NT2/D1 (cell line): ENCODE measurements at regions not wholly inside any gene's neighbourhood (a gene's known extent, or its start where the extent isn't known, plus 50 kb on each side); places are given as distances from the start of the nearest gene placed in this dataset.

Experiments used
- YY1 ChIP-seq: IDR thresholded peaks from 2 replicates; pipeline ENCODE4 v1.6.1; 2011; ENCODE audit not compliant: insufficient read length, insufficient read depth
- ZNF274 ChIP-seq: IDR thresholded peaks from 2 replicates; pipeline ENCODE4 v1.6.1; 2011; ENCODE audit warnings: mild to moderate bottlenecking, low read depth, low read length

GRCh38 chr10:3716093-3716492 is 68.9 kb downstream of the KLF6 start:
- no peak for TF ChIP-seq YY1
- no peak for TF ChIP-seq ZNF274
